CD4-positive, alpha-beta T cell treated with Interleukin-12 subunit alpha and Interleukin-12 subunit beta, for 1 hour (primary cell): ENCODE measurements at regions not wholly inside any gene's neighbourhood (a gene's known extent, or its start where the extent isn't known, plus 50 kb on each side); places are given as distances from the start of the nearest gene placed in this dataset.

Experiments used
- DNase-seq: peaks from one replicate; pipeline ENCODE4 v3.0.0-alpha.2; 2020

DNA sequence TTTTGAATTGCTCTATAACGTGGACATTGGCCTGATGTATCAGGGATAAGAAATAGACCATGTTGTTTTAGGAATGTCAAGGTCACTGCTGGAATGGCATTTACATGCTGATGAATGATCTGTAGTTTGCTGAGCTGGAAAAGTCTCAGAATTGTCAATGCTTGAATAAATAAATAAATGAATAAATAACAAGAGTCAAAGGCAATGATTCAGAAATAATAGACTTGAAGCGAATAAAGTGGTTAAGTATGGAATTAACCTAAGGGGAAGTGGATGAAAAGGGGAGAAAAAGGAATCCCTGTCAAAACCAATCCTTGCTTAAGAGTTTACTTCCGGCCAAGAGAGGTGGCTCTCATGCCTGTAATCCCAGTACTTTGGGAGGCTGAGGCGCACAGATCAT, 1620.0 kb downstream of the SUCLG1 start:
- DNase-seq, result no peak

DNA sequence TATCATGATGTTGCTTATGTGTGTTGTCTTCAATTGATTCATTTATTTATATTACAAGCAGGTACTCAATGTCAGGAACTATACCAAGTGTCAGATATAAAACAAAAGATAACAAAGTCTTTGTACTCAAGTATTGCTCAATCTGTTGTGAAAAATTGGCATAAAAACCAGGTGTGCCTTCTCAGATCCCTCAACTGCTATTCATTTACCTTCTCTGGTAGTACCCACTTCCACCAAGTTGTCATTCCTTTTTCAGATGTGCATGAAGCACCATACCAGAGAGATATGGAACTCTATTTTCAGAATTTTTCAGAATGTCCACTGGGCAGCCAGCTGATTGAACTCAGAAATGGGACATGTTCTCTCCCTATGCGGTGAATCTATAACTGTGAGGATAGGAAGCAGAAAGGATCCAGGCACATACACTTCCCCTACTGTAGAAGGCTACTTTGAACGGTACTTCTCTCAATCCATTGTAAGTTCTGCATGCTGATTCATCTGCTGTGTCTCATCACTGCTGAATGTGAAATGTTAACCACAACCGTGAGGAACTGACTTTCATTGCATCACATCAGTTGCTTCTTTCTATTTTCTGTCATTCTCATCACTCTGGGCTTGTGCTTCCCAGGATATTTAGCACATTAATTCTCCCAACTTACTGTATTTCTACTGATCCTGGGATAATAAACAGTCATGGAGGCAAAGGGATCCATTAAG, 1621.3 kb downstream of the SUCLG1 start:
- no peak for DNase-seq

DNA sequence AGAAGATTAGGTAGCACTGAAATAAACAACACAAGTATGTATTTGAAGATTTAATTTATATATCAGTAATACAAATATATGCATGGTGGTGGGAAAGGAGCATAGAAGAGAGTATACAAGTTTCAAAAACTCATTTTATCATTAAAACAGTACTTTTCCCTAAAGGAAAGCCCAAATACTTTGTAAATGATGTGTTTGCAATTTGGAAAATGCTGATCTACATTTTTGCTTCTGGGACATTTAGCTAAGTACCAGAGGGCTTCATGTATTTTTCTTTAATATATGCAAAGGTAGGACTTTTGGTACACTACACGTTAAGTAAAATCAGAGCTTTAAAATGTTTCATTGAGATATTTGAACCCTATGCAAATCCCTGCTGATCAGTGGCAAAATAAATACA, 1624.2 kb downstream of the SUCLG1 start:
- DNase-seq, result no peak

GRCh38 chr2:82827426-82827825, 1631.7 kb downstream of the SUCLG1 start:
- no peak for DNase-seq

DNA sequence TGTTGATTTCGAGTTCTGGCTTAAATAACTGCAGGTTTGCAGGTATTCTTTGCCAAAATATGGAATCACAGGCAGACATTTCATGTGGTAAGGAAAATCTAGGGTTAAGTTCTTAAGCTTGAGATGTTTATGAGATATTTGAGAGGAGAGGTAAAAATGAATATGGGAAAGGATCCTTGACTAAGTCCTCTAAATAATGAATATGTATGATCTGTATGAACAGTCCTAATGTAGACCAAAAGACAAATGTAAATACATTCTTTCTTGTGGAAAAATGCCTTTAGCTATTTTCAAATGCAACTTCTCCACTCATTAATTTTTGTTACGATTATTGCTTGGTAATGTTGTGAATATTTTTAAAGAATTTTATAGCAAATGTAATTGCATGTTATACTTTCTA, 1632.6 kb downstream of the SUCLG1 start:
- DNase-seq, result no peak

- DNase-seq, result no peak
Measured at GRCh38 chr2:82825410-82826090, 1633.5 kb downstream of the SUCLG1 start.

DNA sequence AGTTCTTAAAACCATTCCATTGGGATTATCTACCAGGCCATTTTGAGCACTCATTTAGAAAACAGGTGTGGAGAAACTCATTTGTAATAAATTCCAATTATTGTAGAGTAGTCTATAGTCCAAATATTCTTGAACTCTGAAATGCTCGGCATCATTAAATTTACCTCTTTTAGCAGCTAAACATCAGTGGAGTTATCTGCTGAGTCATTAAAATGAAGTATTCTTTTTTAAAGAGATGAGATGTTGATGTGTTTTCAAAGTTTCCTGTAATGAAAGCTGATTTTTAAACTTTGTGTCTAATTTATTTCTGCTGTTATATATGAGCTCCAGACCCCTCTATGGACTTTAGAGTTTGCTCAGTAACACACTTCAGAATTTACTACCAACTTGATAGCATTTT, 1635.2 kb downstream of the SUCLG1 start:
- DNase-seq, result no peak

DNA sequence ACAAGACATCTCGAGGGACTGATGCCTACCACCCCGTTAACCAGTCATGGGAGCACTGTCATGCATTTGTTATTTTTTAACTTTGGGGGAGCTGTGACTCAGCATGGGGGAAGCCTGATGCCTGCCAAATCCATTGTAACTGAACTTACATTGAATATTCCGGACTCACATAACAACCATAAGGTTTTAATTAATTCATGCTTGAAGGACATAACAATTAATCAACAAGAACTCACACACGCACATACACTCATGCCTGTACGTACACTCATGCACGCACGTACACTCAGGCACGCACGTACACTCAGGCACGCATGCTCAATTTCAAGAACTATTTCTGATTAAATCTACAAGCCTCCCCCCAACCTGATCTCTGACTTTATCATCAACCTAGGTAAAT, 1639.1 kb downstream of the SUCLG1 start:
- DNase-seq, result no peak

- DNase-seq, result no peak
Measured at GRCh38 chr2:82814146-82814545, 1644.9 kb downstream of the SUCLG1 start.

GRCh38 chr2:82811946-82812345, 1647.1 kb downstream of the SUCLG1 start:
- no peak for DNase-seq

DNA sequence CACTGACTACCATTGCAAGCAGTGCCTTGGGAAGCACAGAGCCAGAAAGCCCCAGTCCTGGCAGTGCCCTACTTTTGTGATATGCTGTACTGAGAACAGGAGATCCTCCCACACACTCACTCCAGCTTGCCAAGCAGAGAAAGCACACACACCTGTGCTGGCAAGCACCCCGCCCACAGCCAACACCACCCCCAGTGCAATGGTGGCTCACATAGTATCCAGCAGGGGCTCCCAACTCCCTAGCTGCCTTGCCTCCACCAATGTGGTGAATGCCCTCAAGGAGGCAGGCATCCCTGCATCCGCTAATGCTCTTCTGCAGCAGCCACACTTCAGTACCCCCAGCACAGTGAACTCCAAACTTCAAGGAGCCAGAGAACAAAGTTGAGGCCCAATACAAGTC, 1655.8 kb downstream of the SUCLG1 start:
- no peak for DNase-seq

DNA sequence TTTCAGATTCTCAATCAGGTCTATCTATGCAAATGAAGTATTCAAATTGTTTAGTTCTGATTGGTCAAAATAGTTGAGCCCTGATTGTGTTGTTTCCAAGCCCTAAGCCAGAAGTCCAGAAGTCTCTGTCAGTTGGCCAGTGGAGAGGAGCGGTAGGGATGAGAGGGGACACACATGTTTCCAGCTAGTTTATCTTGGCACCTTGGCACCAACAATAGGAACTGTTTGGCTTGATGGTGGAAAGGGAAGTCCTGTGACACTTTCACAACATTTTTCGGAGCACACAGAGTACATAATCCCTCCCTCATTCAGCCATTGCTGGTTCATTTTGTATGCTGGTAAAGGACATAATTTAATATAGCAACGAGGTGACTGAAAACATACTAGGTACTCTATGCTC, 1661.6 kb downstream of the SUCLG1 start:
- DNase-seq, result no peak

DNA sequence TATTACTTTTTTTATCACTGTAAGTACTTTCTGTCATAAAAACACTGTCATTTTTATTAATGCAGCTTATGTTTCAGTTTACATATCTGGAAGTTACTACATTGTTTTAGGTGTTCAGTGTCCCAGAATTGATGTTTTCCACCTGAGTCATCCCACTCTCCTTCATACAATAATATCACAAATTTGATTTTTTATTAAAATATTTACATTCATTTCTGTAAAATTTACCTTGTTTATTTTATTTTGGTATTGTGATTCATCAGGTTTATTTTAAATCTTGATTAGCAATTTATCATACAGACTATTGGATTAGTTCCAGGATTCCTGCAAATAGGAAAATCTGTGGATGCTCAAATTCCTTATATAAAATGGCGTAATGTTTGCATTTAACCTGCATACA, 1662.9 kb downstream of the SUCLG1 start:
- no peak for DNase-seq

DNA sequence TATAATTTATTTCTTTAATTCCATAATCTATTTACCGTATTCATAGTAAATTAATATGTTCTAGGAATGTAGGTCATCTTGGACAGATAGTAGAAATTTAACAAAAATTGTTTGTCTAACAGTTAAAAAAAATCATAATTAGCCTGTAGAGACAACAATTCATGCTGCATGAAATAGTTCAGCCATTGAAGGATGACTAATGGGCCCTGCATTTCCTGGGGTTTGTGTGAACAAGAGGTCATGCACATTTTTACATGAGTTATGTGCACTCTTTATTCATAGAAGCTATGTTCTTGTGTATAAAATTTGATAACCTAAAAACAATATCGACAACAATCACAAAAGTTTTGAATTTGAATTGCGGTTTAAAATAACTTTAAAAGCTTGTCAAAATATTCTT, 1663.6 kb downstream of the SUCLG1 start:
- no peak for DNase-seq

- DNase-seq, result no peak
Measured at GRCh38 chr2:82793711-82794435, 1665.2 kb downstream of the SUCLG1 start.

DNA sequence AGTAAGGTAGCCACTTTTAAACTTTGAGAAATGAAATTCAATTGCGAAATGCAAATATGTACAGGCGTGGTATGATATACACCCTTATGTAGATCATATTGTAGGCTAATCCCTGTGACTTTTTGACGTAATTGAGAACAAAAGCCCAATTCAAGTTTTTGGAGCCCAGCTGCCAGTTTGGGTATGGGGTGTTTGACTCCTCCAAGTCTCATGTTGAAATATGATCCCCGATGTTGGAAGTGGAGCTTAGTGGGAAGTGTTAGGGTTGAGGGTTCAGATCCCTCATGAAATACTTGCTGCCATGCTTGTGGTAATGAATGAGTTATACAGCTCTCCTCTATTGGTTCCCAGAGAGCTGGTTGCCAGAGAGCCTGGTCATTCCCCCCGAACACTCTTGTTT, 1666.8 kb downstream of the SUCLG1 start:
- no peak for DNase-seq

- no peak for DNase-seq
Measured at GRCh38 chr2:82790206-82791021, 1668.7 kb downstream of the SUCLG1 start.

- no peak for DNase-seq
Measured at GRCh38 chr2:82789851-82790205, 1669.3 kb downstream of the SUCLG1 start.

DNA sequence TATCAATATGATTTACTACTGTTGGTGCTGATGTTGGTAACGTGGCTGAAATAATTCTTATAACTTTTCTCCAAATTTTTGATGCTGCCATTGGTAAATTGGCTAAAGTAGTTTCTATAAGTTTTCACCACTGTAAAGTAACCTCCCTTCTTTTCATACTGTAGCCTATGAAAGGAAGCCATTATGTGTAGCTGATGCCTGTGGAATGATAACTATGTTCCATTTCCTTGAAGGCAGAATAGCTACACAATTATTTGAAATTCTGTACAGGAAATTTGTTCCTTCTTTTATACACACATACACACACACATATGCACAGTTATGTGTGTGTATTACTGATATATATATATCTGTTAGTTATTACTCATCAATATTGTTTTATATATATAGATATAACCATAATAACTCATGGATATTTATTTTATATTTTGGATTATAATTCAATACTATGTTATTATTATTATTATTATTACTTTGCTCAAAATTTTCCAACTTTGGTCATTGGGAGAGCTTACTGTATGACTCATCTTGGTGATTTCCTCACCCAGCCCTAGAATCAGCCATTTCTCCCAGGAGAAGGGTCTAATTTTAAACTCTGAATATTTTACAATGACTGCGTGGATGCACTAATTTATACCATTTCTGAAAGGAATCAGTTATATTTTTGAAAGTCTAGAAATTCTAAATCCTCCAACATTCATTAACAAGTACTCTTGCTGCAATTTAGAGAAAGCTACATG, 1677.7 kb downstream of the SUCLG1 start:
- DNase-seq, result no peak

- DNase-seq, result no peak
Measured at GRCh38 chr2:82780050-82780449, 1679.0 kb downstream of the SUCLG1 start.

GRCh38 chr2:82752396-82752795, 1706.7 kb downstream of the SUCLG1 start:
- no peak for DNase-seq

DNA sequence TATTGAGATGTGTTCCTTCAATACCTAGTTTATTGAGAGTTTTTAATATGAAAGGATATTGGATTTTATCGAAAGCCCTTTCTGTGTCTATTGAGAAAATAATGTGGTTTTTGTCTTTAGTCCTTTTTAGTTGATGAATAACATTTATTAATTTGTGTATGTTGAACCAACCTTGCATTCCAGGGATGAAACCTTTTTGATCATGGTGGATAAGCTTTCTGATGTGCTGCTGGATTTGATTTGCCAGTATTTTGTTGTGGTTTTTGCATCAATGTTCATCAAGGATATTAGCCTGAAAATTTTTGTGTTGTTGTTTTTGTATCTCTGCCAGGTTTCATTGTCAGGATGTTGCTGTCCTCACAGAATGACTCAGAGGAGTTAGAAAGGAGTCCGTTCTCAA, 1710.4 kb downstream of the SUCLG1 start:
- DNase-seq, result no peak

DNA sequence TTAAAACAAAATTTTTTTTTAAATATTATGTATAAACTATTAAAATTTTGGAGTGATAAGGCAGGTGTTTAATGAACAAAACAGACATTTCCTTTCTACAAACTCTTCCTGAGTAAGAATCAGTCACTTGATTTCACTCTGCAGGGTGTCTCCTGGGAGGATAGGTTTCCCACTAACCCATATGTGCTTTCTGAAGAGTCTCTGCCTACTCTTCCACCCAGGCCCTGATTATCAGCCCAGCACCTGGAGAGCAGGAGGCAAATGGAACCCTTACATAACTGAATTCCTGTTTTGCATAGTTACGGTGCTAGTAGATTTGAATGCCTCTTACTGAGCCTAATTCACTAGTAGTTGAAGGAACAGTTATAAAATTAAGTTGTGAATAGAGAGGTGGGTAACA, 1718.6 kb downstream of the SUCLG1 start:
- no peak for DNase-seq
